GM21737 (cell line): ENCODE measurements at regions not wholly inside any gene's neighbourhood (a gene's known extent, or its start where the extent isn't known, plus 50 kb on each side); places are given as distances from the start of the nearest gene placed in this dataset.
"Not testable (repeated sequence)": the region's sequence is repeated elsewhere in the genome, so short reads cannot be mapped to it uniquely, and the experiment has no call there.

Experiments
- ATAC-seq: cut with Tn5 transposase; IDR thresholded peaks from one replicate; pipeline ENCODE4 v1.9.1; 2021; ENCODE audit warnings: mild to moderate bottlenecking, moderate library complexity; ENCODE audit not compliant: unreplicated experiment

DNA sequence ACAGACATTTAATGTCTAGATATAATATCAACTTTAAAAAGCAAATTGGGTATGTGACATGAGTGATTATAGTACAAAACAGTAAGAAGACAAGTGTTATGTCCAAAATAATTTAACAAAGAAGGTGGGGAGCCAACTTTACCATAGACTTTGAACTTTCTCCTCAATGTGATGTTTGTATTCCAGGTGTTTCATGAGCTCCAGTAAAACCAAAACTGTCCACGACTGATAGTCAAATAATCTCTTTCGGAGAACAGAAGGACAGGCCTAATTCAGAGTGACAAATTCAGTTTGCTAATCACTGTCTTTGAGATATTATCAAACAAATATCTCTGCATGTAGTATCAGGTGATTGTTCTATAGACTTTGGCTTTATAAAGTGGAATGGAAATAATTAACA lies 1112.6 kb downstream of the SLC6A15 start:
- ATAC-seq: no peak

DNA sequence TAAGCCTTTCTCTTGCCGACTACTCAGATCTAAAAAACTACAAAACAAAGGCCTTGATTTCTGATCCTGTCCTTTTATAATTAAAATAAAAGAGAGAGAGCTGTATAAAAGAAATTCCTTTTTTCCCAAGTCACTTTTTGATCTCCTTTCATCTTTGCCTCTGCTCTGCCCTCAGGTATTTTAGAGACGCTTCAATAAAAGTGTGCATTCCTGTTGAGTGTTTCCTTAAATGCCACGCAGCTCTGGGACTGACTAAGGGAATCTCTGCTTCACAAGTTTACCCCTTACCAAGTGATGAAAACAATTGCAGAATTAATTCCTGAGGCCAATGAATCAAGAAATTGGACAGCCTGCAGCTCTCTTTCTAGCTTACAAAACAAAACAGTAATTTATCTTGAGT lies 1109.8 kb downstream of the TMTC2 start:
- no peak for ATAC-seq

DNA sequence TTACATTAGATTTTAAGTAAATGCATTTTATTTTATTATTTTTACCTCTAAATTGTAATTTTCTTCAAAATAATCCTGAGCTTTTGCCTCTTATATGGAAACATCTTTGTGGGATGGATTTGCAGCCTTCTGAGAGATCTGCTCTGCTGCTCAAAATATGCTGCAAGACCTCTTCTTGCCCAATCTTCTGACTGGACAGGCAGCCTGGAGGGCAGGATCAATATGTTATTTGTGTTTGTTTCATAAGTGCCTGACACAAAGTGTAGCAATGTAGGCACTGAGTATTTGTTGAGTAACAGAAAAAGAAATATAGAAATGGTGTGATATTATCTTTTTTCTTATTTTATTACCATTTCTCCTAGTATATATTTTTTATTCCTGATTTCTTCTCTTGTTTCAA lies 1106.9 kb downstream of the TMTC2 start:
- ATAC-seq: no peak

DNA sequence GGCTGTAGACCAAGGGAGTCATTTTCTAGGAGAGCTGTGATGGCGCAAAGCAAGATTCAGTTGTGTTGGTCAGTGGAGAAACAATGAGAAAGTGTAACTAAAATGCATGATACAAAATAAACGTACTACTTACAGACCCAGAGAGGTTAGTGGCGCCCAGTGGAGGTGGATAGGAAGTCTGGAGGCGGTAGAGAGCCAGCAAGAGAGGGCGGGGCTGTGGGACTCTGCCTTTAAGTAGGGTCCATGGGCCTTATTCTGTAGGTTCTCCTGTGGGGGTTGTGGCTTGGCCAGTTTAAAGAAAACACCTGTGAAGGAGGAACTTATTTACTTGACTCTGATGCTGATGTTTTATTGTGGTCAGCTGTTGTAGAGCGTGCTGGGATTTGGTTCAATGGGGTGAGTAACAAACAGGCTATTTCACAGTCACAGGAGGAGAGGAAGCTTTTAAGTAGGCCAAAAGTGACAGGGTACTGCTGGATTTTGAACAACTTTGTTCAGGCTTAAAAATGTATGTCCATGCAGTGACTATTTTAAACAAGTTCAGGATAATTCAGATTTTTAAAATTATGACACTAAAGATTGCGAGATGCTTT lies 1097.7 kb downstream of the TMTC2 start:
- ATAC-seq: no peak

DNA sequence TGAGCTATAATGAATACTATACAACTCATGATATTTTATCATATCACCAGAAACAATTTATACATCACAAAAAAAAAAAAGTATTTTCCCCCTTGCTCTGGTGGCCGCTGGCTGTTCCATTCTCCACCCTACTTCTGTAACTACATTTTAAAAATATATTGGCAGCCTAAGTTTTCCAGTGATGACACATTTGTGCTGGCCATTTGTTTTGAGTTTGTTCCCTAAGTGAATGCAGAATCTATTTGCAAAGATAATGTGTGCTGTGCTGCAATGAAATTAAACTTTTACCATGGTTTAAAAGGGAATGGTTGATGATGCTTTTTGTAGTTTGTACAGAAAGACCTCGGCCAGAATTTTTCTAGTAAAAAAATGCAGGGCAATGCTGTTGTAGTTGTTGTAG lies 1092.8 kb downstream of the TMTC2 start:
- ATAC-seq: no peak

DNA sequence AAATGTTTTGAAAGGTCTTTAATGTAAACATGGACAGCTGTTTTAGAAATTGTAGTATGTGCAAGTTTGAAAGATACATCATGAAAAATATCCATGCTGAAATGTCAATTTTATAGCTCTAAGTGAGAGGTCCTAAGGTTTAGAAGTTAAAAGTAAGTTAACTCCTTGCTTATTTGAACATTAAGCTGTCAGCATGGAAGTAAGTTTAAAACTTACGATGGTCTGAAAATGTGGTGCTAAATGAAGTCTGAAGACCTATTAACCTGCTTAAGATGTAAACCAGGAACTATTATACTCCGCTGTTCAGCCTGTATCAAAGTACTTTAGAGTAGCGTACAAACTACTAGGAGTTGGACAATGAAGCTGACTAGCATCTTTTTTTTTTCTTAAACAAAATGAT lies 1082.4 kb downstream of the TMTC2 start:
- ATAC-seq: no peak

DNA sequence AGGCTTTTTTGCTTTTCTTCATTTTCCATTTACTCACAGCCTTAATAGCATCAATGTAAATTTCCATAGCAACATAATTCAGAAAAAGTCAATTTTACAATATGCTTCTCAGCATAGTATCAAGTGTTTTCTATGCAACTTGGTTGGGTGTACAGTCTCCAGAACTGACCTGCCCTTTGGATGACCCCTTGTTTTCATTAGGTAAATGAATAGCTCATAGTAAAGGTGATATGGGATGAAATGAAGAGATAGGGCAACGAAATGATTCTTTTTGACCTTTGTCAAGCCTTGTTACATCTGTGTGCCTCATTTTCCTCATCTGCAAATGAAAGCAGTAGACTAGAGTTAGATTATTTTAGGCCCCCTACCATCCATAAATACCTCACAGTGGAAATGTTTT lies 1081.0 kb downstream of the TMTC2 start:
- no peak for ATAC-seq

DNA sequence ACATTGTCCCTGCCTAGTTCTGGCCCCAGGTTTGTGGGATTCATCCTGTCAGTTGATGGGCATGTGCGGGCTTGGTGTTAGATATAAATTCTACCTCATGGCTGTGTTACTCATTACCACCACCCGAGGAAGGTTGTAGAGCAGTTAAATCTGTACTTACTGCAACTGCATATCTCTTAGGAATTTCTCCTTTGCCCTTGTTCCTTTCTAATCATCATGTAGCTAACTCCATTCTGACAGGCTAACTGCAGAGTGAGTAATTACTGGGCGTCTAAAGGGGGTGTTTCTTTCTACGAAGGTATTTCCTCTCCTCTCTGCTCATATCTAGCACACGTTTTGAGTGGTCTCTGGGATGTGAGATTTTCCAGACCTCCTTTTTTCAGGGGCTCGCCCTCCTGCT lies 1076.7 kb downstream of the TMTC2 start:
- ATAC-seq: no peak

DNA sequence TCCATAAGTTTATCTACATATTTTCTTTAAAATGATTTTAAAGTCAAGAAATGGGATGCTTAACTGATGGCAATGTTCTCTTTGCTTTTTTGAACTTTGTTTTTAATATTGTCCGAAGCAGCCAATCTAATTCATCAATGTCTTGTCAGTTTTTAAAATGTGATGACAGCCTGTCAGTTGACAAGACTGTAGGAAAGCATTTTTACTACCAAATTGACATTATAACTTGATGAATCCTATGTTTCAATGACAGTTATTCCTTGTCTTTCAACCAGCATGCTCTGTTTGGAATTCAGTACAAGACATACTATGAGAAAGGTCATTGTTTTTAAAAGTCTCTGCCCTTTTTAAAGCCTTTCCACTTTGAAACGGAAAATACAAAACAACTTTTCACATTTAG lies 1073.2 kb downstream of the TMTC2 start:
- no peak for ATAC-seq

DNA sequence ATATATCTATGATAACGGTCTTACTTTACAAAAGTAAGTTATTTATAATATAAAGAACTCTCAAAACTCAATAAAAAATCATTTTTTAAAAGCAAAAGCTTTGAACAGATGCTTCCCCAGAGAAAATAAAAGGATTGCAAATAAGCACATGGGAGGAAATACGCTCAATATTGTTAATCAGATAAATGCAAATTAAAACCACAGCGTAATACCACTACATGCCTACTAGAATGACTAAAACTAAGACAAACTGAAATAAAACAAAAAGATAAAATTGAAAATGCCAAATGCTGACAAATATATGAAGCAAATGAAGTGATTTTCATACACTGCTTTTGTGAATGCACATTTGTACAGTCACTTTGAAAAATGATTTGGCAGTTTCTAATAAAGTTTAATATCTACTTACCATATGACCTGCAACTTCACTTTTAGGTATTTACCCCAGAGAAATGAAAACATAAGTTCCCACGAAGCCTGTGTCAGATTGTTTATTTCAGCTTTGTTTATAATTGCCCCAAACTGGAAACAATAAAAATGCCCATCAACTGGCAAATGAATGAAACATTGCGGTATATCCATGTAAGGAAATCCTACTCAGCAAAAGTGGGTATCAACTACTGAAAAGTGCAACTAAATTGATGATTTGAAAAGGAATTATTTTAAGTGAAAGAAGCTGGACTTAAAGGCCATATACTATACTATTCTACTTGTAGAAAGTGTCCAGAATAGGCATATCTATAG lies 1072.4 kb downstream of the TMTC2 start:
- no peak for ATAC-seq

DNA sequence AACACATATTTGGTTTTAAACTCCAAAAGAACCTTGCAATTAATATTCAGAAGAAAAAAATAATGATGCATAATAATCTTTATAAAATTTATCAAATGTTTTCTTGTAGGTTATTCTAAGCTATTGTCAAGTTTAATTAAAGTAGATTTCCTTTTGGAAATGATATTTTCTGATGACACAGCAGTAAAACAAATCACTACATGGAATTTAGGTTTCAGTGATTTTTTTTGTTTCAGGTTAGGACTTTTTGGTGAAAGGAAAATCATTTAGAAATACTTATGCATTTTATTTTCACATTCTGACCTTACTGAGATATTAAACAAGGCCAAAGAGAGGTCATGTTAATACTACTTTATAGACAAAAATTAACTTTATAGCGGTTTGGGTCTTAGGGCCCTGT lies 1067.2 kb downstream of the TMTC2 start:
- no peak for ATAC-seq

DNA sequence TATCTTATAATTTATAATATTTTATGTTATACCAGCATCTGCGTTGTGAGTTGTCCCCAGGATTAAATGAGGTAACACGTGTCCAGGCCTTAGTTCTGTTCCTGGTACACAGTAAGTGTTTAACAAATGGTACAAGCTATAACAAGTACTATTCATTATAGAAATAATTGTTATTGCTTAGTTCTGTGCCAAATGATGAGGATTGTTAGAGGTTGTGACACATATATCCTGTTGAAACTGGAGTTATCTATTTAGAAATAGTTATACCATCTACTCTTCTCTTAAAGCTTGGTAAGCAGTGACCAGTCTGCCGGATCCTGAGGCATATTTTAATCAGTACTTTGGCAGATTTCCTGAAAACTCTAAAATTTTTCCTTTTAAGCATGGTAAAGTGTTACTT lies 1066.5 kb downstream of the TMTC2 start:
- ATAC-seq: no peak

DNA sequence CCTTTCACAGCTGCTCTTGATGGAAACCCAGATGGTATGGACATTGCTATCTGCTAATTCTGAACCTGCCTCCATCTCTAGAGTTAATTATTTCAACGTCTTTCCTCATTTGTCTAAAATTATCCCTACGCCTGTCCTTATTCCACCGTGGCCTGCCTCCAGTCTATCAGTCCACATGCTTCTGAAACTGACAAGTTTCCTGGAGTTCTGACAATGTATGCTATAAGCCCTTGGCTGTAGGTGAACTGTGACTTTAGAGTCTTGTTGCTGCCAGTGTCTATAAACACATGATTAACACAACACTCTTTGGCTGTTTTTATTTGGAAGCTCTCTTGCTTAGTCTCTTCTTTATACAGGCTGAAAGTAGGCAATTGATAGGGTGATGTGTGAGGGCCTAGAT lies 1052.9 kb downstream of the TMTC2 start:
- no peak for ATAC-seq

DNA sequence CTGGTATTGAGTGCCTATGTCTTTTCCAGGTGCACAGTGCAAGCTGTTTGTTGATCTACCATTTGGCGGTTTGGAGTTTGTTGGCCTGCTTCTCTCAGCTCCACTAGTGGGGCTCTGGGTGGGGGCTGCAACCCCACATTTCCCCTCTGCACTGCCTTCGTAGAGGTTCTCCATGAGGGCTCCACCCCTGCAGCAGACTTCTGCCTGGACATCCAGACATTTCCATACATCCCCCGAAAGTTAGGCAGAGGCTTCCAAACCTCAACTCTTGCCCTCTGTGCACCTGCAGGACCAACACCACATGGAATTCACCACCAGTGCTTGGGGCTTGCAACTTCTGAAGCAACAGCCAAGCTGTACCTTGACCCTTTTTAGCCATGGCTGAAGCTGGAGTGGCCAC lies 1024.1 kb downstream of the TMTC2 start:
- no peak for ATAC-seq

DNA sequence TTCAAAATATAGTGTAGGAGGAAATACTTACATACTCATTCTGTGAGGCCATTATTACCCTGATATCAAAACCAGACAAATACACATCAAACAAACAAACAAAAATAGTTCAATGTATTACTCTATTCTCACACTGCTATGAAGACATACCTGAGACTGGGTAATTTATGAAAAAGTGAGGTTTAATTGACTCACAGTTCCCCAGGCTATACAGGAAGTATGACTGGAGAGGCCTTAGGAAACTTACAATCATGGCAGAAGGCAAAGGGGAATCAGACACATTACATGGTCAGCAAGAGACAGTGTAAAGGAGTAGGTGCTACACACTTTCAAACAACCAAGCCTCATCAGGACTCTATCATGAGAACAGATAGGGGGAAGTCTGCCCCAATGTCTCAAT lies 1023.2 kb downstream of the TMTC2 start:
- ATAC-seq: no peak

DNA sequence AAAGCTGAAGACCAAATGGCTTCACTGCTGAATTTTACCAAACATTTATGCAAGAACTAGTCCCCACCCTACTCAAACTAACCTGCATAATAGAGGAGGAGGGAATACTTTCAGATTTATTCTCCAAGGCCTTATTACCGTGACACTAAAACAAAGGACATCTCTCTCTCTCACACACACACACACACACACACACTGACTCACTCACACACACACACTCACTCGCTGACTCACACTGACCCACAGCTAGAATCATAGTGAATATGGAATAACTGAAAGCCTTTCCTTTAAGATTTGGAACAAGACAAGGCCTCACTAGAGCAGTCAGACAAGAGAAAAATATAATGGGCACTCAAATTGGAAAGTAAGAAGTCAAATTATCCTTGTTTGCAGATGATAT lies 1014.1 kb downstream of the TMTC2 start:
- ATAC-seq: no peak

DNA sequence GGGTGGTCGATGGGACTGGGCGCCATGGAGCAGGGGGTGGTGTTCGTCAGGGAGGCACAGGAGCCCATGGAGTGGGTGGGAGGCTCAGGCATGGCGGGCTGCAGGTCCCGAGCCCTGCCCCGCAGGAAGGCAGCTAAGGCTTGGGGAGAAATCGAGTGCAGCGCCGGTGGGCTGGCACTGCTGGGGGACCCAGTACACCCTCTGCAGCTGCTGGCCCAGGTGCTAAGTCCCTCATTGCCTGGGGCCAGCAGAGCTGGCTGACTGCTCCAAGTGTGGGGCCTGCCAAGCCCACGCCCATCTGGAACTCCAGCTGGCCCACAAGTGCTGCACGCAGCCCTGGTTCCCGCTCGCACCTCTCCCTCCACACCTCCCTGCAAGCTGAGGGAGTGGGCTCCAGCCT lies 1009.6 kb downstream of the TMTC2 start:
- not testable (repeated sequence) for ATAC-seq

DNA sequence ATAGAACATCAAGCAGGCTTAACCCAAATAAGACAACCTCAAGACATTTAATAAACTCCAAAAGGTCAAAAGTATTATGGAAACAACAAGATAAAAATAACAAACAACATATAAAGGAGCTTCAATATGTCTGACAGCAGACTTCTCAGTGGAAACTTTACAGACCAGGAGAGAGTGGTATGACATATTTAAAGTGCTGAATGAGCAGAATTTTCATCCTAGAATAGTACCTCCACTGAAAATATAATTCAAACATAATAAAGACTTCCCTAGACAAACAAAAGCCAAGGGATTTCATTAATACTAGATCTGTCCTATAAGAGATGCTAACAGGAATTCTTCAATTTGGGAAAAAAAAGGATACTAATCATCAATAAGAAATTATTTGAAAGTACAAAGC lies 1005.0 kb downstream of the TMTC2 start:
- ATAC-seq: no peak

DNA sequence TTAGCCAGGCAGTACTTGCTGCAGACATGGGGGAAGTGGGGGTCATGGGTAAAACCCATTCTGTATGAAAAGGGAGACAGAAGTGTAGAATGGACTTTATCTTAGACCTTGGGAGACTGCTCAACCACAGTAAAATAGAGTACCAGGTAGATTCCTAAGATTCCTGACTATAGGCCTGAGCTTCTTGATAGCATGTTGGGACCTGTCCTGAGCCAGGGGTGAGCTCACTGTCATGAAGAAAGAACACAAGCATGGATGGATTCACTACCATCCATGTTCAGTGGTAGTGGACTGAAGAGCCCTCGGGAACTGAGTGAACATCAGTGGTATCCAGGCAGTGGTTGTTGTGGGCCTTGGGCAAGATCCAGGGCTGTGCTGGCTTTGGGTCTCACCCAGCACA lies 1003.8 kb downstream of the TMTC2 start:
- ATAC-seq: no peak

DNA sequence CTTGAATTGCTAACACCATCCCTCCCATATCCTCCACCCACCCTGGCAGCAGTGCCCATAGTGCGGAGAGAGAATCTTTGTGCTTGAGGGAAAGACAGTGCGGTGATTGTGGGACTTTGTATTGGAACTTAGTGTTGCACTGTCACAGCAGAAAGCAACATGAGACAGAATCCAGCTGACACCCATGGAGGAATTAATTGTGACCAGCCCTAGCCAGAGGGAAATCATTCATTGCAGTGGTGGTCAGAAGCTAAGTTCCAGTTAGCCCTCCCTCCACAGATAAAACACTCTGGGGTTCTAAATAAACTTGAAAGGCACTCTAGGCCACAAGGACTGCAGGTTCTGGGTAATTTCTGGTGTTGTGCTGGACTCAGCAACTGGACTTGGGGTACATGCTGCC lies 1002.6 kb downstream of the TMTC2 start:
- ATAC-seq: no peak

DNA sequence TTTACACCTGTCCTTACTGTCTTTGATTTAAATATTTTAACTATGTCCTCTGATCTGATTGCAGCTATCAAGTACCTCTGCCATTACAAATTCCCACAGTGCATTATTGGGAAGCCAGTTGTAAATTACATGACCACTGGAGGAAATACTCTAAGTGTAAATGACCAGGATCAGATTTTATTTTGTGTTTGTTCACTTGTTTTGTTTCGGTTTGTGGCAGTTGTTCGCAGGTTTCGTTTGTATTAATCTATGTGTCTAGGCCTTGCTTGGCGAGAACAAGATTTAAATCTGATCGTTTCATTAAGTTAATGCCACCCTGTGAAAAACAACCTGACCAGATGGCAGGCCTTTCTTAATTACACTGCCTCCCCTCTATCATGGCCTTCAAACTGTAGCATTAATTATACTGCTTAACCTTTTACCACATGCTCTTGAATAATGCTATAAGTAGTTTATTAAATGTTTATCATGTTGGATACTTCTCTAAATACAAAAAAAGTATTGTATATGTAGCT lies 990.1 kb downstream of the TMTC2 start:
- no peak for ATAC-seq

DNA sequence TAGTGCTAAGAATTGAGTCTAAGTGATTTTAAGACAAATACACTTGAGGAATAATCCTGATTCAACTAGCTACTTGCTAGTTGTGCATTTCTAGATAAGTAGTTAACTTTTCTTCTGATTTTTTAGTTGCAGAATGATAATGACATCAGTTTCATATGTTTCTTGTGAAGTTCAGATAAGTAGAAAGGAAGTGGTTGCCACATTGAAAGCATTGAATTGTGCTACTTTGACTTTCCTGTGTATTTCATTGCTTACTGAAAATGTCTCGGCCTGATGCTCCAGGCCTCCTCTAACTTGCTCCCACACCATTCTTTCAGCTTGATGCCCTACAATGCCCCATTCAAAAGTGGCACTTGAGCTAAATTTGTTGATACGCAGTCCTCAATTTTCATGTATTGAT lies 980.0 kb downstream of the TMTC2 start:
- no peak for ATAC-seq
